Fibroblast of lung (primary cell): ENCODE measurements at regions not wholly inside any gene's neighbourhood (a gene's known extent, or its start where the extent isn't known, plus 50 kb on each side); places are given as distances from the start of the nearest gene placed in this dataset.

Source experiments
- CTCF ChIP-seq, 2 donors: IDR thresholded peaks in 1 of 2; conservative IDR thresholded peaks in 1 of 2; 1 replicate in 1 of 2; 2 replicates in 1 of 2; pipeline ENCODE4 v1.5.1; 2011 to 2012; ENCODE audit warnings: low read length in 2 of 2, control low read depth in 1 of 2, inconsistent platforms in 1 of 2, low read depth in 1 of 2, mild to moderate bottlenecking in 1 of 2
- EZH2 ChIP-seq: IDR thresholded peaks from 2 replicates; pipeline ENCODE4 v1.5.1; 2012; ENCODE audit warnings: low read length, control low read depth, mild to moderate bottlenecking; ENCODE audit errors: missing control alignments

- no peak for TF ChIP-seq CTCF (conservative IDR thresholded peaks at IDR 0.05 in 1 of 2, IDR thresholded peaks at IDR 0.05 in 1 of 2; ENCODE audit: low read depth in 1 of 2, low read length in 2 of 2)
- no peak for TF ChIP-seq EZH2
Measured at GRCh38 chr7:81833401-81833800, 63.6 kb upstream of the HGF start.
